ENCODE measurements at regions not wholly inside any gene's neighbourhood (a gene's known extent, or its start where the extent isn't known, plus 50 kb on each side); places are given as distances from the start of the nearest gene placed in this dataset.
"Not testable (repeated sequence)": the region's sequence is repeated elsewhere in the genome, so short reads cannot be mapped to it uniquely, and the experiment has no call there.

- in situ Hi-C loops (cut with HindIII; ENCODE audit: low sequenced_read_pairs): no loop called here
- H3K4me3 ChIP-seq (ENCODE audit: low read depth, low read length): no peak overlapping the region
- no peak for DNase-seq (ENCODE audit: low read depth)
- TF ChIP-seq, protein P1, sequence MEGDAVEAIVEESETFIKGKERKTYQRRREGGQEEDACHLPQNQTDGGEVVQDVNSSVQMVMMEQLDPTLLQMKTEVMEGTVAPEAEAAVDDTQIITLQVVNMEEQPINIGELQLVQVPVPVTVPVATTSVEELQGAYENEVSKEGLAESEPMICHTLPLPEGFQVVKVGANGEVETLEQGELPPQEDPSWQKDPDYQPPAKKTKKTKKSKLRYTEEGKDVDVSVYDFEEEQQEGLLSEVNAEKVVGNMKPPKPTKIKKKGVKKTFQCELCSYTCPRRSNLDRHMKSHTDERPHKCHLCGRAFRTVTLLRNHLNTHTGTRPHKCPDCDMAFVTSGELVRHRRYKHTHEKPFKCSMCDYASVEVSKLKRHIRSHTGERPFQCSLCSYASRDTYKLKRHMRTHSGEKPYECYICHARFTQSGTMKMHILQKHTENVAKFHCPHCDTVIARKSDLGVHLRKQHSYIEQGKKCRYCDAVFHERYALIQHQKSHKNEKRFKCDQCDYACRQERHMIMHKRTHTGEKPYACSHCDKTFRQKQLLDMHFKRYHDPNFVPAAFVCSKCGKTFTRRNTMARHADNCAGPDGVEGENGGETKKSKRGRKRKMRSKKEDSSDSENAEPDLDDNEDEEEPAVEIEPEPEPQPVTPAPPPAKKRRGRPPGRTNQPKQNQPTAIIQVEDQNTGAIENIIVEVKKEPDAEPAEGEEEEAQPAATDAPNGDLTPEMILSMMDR (IDR thresholded peaks at IDR 0.05; ENCODE audit: low read depth, low read length, missing control alignments): no peak
Observed at GRCh38 chr1:94349853-94350252, 68.3 kb upstream of the ABCD3 start.

- DNase-seq (ENCODE audit: low read depth); in situ Hi-C loops (cut with HindIII; ENCODE audit: low sequenced_read_pairs): not testable (repeated sequence)
Observed at GRCh38 chr1:94348386-94348785, 69.8 kb upstream of the ABCD3 start.

GRCh38 chr1:94345148-94345721 is 73.0 kb upstream of the ABCD3 start:
- H3K4me3 ChIP-seq (ENCODE audit: low read depth, low read length): no peak overlapping the region
- in situ Hi-C loops (cut with HindIII; ENCODE audit: low sequenced_read_pairs): no loop called here
- TF ChIP-seq, protein P1 (IDR thresholded peaks at IDR 0.05; ENCODE audit: low read depth, low read length, missing control alignments): no peak
- no peak for DNase-seq (ENCODE audit: low read depth)

More at GRCh38 chr1:94348386-94348785, 69.8 kb upstream of the ABCD3 start:
- not testable (repeated sequence) for H3K4me3 ChIP-seq (ENCODE audit: low read depth, low read length)

- no peak overlapping the region for H3K4me3 ChIP-seq (ENCODE audit: low read depth, low read length)
- in situ Hi-C loops (cut with HindIII; ENCODE audit: low sequenced_read_pairs): no loop called here
- TF ChIP-seq, protein P1 (IDR thresholded peaks at IDR 0.05; ENCODE audit: low read depth, low read length, missing control alignments): no peak
- DNase-seq (ENCODE audit: low read depth): no peak
Observed at GRCh38 chr1:94342416-94342815, 75.8 kb upstream of the ABCD3 start.

DNA sequence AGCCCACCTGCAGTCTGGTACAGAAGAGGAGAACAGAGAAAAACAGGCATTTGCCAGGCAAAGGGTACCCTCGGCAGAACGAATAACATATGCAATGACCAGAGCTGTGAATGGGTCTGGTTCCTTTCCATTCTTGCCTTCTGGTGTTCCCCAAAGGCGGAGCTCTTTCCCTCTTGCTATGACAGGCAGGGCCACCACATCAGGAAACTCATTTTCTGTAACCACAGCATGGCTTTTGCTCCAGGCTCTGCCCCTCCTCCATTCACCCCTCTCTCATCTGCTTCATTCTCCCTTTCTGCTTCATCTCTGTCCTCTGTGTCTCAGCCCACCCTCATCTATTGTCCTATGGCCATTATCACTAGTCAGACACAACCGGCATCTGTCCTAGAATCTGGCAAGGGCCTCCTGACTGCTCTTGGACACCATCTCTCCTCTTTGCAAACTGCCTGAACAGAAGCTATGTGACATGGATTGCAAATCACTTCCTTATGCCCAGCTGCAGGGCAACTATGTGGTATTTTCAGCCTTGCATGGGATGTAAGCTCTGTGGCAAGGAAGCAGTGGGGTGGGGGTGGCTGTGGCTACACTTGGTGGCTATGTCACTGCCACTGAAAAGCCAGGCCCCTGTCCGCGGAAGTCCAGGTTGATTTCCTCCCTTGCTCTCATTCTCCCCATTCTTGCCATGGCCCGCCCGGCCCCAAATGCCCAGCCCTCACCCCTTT is 78.8 kb upstream of the ABCD3 start:
- TF ChIP-seq, protein P1 (IDR thresholded peaks at IDR 0.05; ENCODE audit: low read depth, low read length, missing control alignments): no peak
- no peak for DNase-seq (ENCODE audit: low read depth)
- in situ Hi-C loops (cut with HindIII; ENCODE audit: low sequenced_read_pairs): loop anchor here (5.0 kb wide), 1 partner anchor 312 kb away; no protein-coding TSS in a partner anchor
- no peak overlapping the region for H3K4me3 ChIP-seq (ENCODE audit: low read depth, low read length)

DNA sequence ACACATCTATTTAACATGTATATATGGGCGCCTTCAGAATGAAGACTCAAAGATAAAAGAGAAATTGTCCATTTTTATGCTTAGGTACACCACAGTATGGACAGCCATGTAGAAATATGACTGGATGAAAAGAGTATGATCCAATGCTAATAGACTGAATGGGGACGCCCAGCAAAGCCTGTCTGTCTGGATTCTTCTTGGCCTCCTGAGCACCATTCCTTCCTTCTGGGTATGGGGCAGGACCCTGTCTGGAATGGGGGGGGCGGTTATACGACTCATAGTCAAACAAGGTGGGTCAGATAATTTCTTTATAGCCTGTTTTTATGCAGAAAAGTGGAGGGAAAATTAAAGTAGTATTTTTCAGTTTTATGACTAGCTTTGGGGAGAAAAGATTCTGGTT is 81.2 kb upstream of the ABCD3 start:
- DNase-seq (ENCODE audit: low read depth): no peak
- TF ChIP-seq, protein P1 (IDR thresholded peaks at IDR 0.05; ENCODE audit: low read depth, low read length, missing control alignments): no peak
- in situ Hi-C loops (cut with HindIII; ENCODE audit: low sequenced_read_pairs): loop anchor here (5.0 kb wide), 1 partner anchor 310 kb away; no protein-coding TSS in a partner anchor
- no peak overlapping the region for H3K4me3 ChIP-seq (ENCODE audit: low read depth, low read length)

GRCh38 chr1:94335950-94336349 is 82.2 kb upstream of the ABCD3 start:
- TF ChIP-seq, protein P1 (IDR thresholded peaks at IDR 0.05; ENCODE audit: low read depth, low read length, missing control alignments): peak; percentile 86
- peak; percentile 94 for DNase-seq (ENCODE audit: low read depth)
- no peak overlapping the region for H3K4me3 ChIP-seq (ENCODE audit: low read depth, low read length)
- in situ Hi-C loops (cut with HindIII; ENCODE audit: low sequenced_read_pairs): loop anchor here (5.0 kb wide), 1 partner anchor 309 kb away; no protein-coding TSS in a partner anchor

Data from astrocyte of the cerebellum (primary cell).